B cell (primary cell): ENCODE measurements at regions not wholly inside any gene's neighbourhood (a gene's known extent, or its start where the extent isn't known, plus 50 kb on each side); places are given as distances from the start of the nearest gene placed in this dataset.

ENCODE experiments used
- ATAC-seq: fragments of 200-7000 bp; cut with Tn5 transposase; one replicate; pipeline ENCODE4 v1.10.0; 2021; ENCODE audit warnings: low read depth, mild to moderate bottlenecking, moderate number of reproducible peaks, moderate library complexity
- CTCF ChIA-PET: fragments of 350-600 bp; sonication (Branson Sonifier 250); formaldehyde crosslinking; loops from one replicate; lab custom pipeline; 2021; ENCODE audit warnings: antibody characterized with exemption, inconsistent platforms; lab: Charles Lee
- POLR2A ChIA-PET: fragments of 350-600 bp; sonication (Branson Sonifier 250); formaldehyde crosslinking; loops from one replicate; lab custom pipeline; 2021; ENCODE audit warnings: antibody characterized with exemption; lab: Charles Lee
- DNase-seq: peaks from one replicate; pipeline ENCODE4 v3.0.0; 2013
- H2AFZ ChIP-seq: 2 replicates; pipeline ENCODE4 v1.6.1; 2012; ENCODE audit warnings: mild to moderate bottlenecking, low read depth, low read length; ENCODE audit not compliant: insufficient read depth, poor library complexity, severe bottlenecking
- H3K27ac ChIP-seq, 2 donors: 1 replicate in 1 of 2; 2 replicates in 1 of 2; pipeline ENCODE4 v1.5.1; 2012 to 2013; ENCODE audit warnings: low read length in 2 of 2, mild to moderate bottlenecking in 2 of 2, moderate library complexity in 1 of 2
- H3K27me3 ChIP-seq, 4 experiments: fragments of 200-600 bp in 1 of 4; sonication (generic) in 1 of 4; replicated peaks in 1 of 4; 1 replicate in 2 of 4; 2 replicates in 2 of 4; pipeline versions ENCODE4 v1.6.1 to v1.7.0; 2013 to 2016; ENCODE audit warnings: low read length in 3 of 4, mild to moderate bottlenecking in 2 of 4, mixed read lengths in 1 of 4, moderate library complexity in 1 of 4; ENCODE audit not compliant: insufficient read depth in 4 of 4, control insufficient read depth in 3 of 4; ENCODE audit errors: control extremely low read depth in 1 of 4
- H3K36me3 ChIP-seq, 2 experiments: replicated peaks in 1 of 2; 1 replicate in 1 of 2; 2 replicates in 1 of 2; pipeline versions ENCODE4 v1.6.1 to v1.7.1; 2013; ENCODE audit warnings: low read length in 1 of 2; ENCODE audit not compliant: insufficient read depth in 2 of 2, control insufficient read depth in 1 of 2; ENCODE audit errors: control extremely low read depth in 1 of 2, extremely low read depth in 1 of 2
- H3K4me1 ChIP-seq, 2 donors: fragments of 200-600 bp in 1 of 2; sonication (generic) in 1 of 2; 1 replicate in 1 of 2; 2 replicates in 1 of 2; pipeline versions ENCODE4 v1.5.1 to v1.6.1; 2013 to 2017; ENCODE audit warnings: low read length in 2 of 2; ENCODE audit not compliant: control insufficient read depth in 2 of 2, insufficient read depth in 2 of 2
- H3K4me2 ChIP-seq: replicated peaks from 2 replicates; pipeline ENCODE3; 2012; ENCODE audit warnings: mild to moderate bottlenecking, low read depth, low read length; ENCODE audit not compliant: poor library complexity, severe bottlenecking
- H3K4me3 ChIP-seq, 5 experiments: fragments of 200-600 bp in 1 of 5; sonication (generic) in 1 of 5; 1 replicate in 3 of 5; 2 replicates in 2 of 5; pipeline versions ENCODE4 v1.5.1 to v1.7.0; 2011 to 2016; ENCODE audit warnings: low read length in 4 of 5, mild to moderate bottlenecking in 4 of 5, low read depth in 2 of 5, control low read depth in 1 of 5, moderate library complexity in 1 of 5; ENCODE audit not compliant: insufficient read depth in 1 of 5; ENCODE audit errors: control extremely low read depth in 1 of 5, extremely low read depth in 1 of 5
- H3K79me2 ChIP-seq: fragments of 200-600 bp; sonication (generic); one replicate; pipeline ENCODE4 v1.6.0; 2016; ENCODE audit warnings: low read length; ENCODE audit not compliant: control insufficient read depth, insufficient read depth
- H3K9ac ChIP-seq: fragments of 200-600 bp; sonication (generic); 2 replicates; pipeline ENCODE4 v1.6.1; 2017; ENCODE audit warnings: mild to moderate bottlenecking, low read length, moderate library complexity
- H3K9me3 ChIP-seq, 3 donors: one replicate each; pipeline versions ENCODE4 v1.6.1 to v1.7.1; 2013; ENCODE audit warnings: low read length in 2 of 3; ENCODE audit not compliant: control insufficient read depth in 2 of 3, insufficient read depth in 1 of 3; ENCODE audit errors: control extremely low read depth in 1 of 3
- H4K20me1 ChIP-seq: 2 replicates; pipeline ENCODE4 v1.6.0; 2012; ENCODE audit warnings: mild to moderate bottlenecking, low read length; ENCODE audit not compliant: insufficient read depth, control insufficient read depth, poor library complexity, severe bottlenecking
- H3K27ac Mint-ChIP-seq: one replicate; pipeline ENCODE4 v1.8.0; 2021; ENCODE audit warnings: mixed read lengths
- H3K27me3 Mint-ChIP-seq: one replicate; pipeline ENCODE4 v1.8.0; 2021; ENCODE audit warnings: mixed read lengths
- H3K4me1 Mint-ChIP-seq: one replicate; pipeline ENCODE4 v1.8.0; 2021; ENCODE audit warnings: mixed read lengths
- H3K4me3 Mint-ChIP-seq: one replicate; pipeline ENCODE4 v1.8.0; 2021; ENCODE audit warnings: mixed read lengths
- H3K9me3 Mint-ChIP-seq: one replicate; pipeline ENCODE4 v1.8.0; 2022; ENCODE audit warnings: mixed read lengths; ENCODE audit not compliant: insufficient read depth
- EZH2 ChIP-seq: IDR thresholded peaks from 2 replicates; pipeline ENCODE4 v1.6.1; 2012; ENCODE audit warnings: borderline replicate concordance, low read depth, mild to moderate bottlenecking, moderate library complexity, low read length; ENCODE audit not compliant: insufficient read depth, poor library complexity, severe bottlenecking
- WGBS: methylation state at CpG from one replicate; pipeline ENCODE4 v1.1.5; 2013; ENCODE audit warnings: missing lambda C conversion rate; ENCODE audit not compliant: insufficient coverage; 5-methylcytosine and 5-hydroxymethylcytosine counted together
- intact Hi-C: fragments of 100-400 bp; cut with micrococcal nuclease; formaldehyde crosslinking; loops from one replicate; pipeline ENCODE4 v1.10.0; 2022
- TF ChIP-seq, protein P1 (sequence below): fragments of 200-600 bp; IDR thresholded peaks from one replicate; pipeline ENCODE4 v1.8.0; 2022; ENCODE audit warnings: antibody characterized with exemption, mild to moderate bottlenecking

DNA sequence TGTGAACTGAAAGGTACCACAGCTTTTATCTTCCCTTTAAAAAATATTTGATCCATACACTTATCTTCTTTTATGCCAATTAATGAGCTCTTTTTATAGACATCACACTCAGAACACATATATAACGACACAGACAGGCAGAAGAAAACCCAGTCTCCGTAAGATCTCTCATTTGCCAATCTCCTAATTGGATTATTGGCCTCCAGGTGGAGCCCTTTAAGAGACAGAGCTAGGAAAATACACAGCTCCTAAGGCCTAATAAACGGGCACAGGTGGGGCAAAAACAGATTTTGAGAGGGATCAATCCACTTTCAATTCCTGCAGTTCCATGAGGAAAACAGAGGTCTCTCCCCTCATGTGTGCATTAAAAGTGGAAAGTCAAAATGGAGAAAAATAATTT is 1495.4 kb downstream of the RPA4 start:
- Histone ChIP-seq H3K27ac (no peak overlapping the region), H4K20me1 (no peaks in the 10 kb centered on the region), H2AFZ (no peak overlapping the region), H3K79me2 (no peaks in the 10 kb centered on the region), H3K9ac (no peak overlapping the region), H3K27me3 (no peaks in the 10 kb centered on the region), H3K4me3 (no peak overlapping the region), H3K4me1 (no peaks in the 10 kb centered on the region), H3K4me2 (no peak overlapping the region), H3K9me3 (peaks cover 0 to 2% (median 0%) of the 10 kb centered on the region in 3 donors), H3K36me3 (no peaks in the 10 kb centered on the region)
- ChIA-PET POLR2A (no interaction called here), CTCF (no interaction called here)
- no CpG with 5 or more reads among the region's 3 CpGs for WGBS
- H3K4me3 Mint-ChIP-seq = no peak overlapping the region
- DNase-seq (no peak), ATAC-seq (no peak)
- H3K27ac Mint-ChIP-seq = no peak overlapping the region
- H3K27me3 Mint-ChIP-seq = no peaks in the 10 kb centered on the region
- no peaks in the 10 kb centered on the region for H3K4me1 Mint-ChIP-seq
- H3K9me3 Mint-ChIP-seq = no peaks in the 10 kb centered on the region
- intact Hi-C loops = no loop called here
- no peak for TF ChIP-seq EZH2

DNA sequence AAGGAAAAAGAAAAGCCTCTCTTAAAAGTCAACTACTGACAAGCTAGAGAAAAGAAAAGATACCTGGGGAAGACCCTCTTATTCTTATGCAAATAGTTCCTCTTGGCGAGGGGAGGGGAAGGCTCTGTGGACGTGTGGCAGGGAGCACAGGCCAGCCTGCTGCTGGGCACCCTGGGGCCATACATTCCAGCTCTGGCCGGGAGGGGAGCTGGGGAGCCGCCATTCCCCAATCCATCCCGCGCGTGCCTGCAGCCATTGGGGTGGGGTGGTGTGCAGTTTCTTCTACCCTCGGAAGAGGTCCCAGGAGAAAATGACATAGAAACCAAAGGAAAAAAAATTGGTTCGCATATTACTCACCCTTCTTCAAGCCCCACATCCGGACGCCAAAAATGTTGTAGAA is 1496.4 kb downstream of the RPA4 start:
- Histone ChIP-seq H4K20me1 (no peaks in the 10 kb centered on the region), H3K36me3 (no peaks in the 10 kb centered on the region), H3K9ac (no peak overlapping the region), H3K4me2 (no peak overlapping the region), H3K4me1 (no peaks in the 10 kb centered on the region), H3K4me3 (no peak overlapping the region), H3K27me3 (no peaks in the 10 kb centered on the region), H3K27ac (no peak overlapping the region), H3K79me2 (no peaks in the 10 kb centered on the region), H3K9me3 (no peaks in the 10 kb centered on the region), H2AFZ (no peak overlapping the region)
- ChIA-PET POLR2A (no interaction called here), CTCF (no interaction called here)
- Mint-ChIP-seq H3K27ac (no peak overlapping the region), H3K27me3 (no peaks in the 10 kb centered on the region), H3K9me3 (no peaks in the 10 kb centered on the region), H3K4me1 (no peaks in the 10 kb centered on the region), H3K4me3 (no peak overlapping the region)
- intact Hi-C loops = no loop called here
- no peak for TF ChIP-seq EZH2
- TF ChIP-seq, protein P1, sequence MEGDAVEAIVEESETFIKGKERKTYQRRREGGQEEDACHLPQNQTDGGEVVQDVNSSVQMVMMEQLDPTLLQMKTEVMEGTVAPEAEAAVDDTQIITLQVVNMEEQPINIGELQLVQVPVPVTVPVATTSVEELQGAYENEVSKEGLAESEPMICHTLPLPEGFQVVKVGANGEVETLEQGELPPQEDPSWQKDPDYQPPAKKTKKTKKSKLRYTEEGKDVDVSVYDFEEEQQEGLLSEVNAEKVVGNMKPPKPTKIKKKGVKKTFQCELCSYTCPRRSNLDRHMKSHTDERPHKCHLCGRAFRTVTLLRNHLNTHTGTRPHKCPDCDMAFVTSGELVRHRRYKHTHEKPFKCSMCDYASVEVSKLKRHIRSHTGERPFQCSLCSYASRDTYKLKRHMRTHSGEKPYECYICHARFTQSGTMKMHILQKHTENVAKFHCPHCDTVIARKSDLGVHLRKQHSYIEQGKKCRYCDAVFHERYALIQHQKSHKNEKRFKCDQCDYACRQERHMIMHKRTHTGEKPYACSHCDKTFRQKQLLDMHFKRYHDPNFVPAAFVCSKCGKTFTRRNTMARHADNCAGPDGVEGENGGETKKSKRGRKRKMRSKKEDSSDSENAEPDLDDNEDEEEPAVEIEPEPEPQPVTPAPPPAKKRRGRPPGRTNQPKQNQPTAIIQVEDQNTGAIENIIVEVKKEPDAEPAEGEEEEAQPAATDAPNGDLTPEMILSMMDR = no peak
- no peak for ATAC-seq
- no peak for DNase-seq
- WGBS = 83% methylated on average over 1 of the region's 11 CpGs
